ACHN (cell line): ENCODE measurements at regions not wholly inside any gene's neighbourhood (a gene's known extent, or its start where the extent isn't known, plus 50 kb on each side); places are given as distances from the start of the nearest gene placed in this dataset.
"Not testable (repeated sequence)": the region's sequence is repeated elsewhere in the genome, so short reads cannot be mapped to it uniquely, and the experiment has no call there.

Experiments
- DNase-seq: peaks from one replicate; pipeline ENCODE4 v3.0.0-alpha.2; 2015
- in situ Hi-C: cut with HindIII; loops from 2 replicates; pipeline ENCODE4 v1.10.0; 2017; ENCODE audit warnings: low sequenced_read_pairs, low pct_ligation_motif_present, low pct_unique_long_range_greater_than_20kb

- DNase-seq, in situ Hi-C loops: not testable (repeated sequence)
Observed at GRCh38 chr6:60574723-60575122, 1711.3 kb downstream of the KHDRBS2 start.

GRCh38 chr6:60572607-60573006, 1713.4 kb downstream of the KHDRBS2 start:
- in situ Hi-C loops, DNase-seq: not testable (repeated sequence)

GRCh38 chr6:60571293-60572016, 1714.6 kb downstream of the KHDRBS2 start:
- in situ Hi-C loops, DNase-seq: not testable (repeated sequence)

- in situ Hi-C loops, DNase-seq: not testable (repeated sequence)
Observed at GRCh38 chr6:60570599-60570998, 1715.4 kb downstream of the KHDRBS2 start.

- DNase-seq, in situ Hi-C loops: not testable (repeated sequence)
Observed at GRCh38 chr6:60567447-60568187, 1718.4 kb downstream of the KHDRBS2 start.

GRCh38 chr6:60566387-60566786, 1719.6 kb downstream of the KHDRBS2 start:
- in situ Hi-C loops, DNase-seq: not testable (repeated sequence)

GRCh38 chr6:60559702-60560101, 1726.3 kb downstream of the KHDRBS2 start:
- in situ Hi-C loops, DNase-seq: not testable (repeated sequence)

GRCh38 chr6:60547340-60547739, 1738.7 kb downstream of the KHDRBS2 start:
- DNase-seq, in situ Hi-C loops: not testable (repeated sequence)

- DNase-seq, in situ Hi-C loops: not testable (repeated sequence)
Observed at GRCh38 chr6:60524770-60525169, 1761.3 kb downstream of the KHDRBS2 start.

- in situ Hi-C loops = not testable (repeated sequence)
- peak; percentile 0 for DNase-seq
Observed at GRCh38 chr6:60477747-60478146, 1808.3 kb downstream of the KHDRBS2 start.

GRCh38 chr6:60473805-60474204, 1812.2 kb downstream of the KHDRBS2 start:
- DNase-seq, in situ Hi-C loops: not testable (repeated sequence)

GRCh38 chr6:60471426-60471825, 1814.6 kb downstream of the KHDRBS2 start:
- DNase-seq, in situ Hi-C loops: not testable (repeated sequence)

- DNase-seq, in situ Hi-C loops: not testable (repeated sequence)
Observed at GRCh38 chr6:60450428-60450827, 1835.6 kb downstream of the KHDRBS2 start.

GRCh38 chr6:60444532-60444931, 1841.5 kb downstream of the KHDRBS2 start:
- in situ Hi-C loops, DNase-seq: not testable (repeated sequence)

- DNase-seq, in situ Hi-C loops: not testable (repeated sequence)
Observed at GRCh38 chr6:60439709-60440108, 1846.3 kb downstream of the KHDRBS2 start.

- DNase-seq, in situ Hi-C loops: not testable (repeated sequence)
Observed at GRCh38 chr6:60422691-60423090, 1863.3 kb downstream of the KHDRBS2 start.

- in situ Hi-C loops = not testable (repeated sequence)
Observed at GRCh38 chr6:60416118-60416517, 1869.9 kb downstream of the KHDRBS2 start.

GRCh38 chr6:60408747-60409146, 1877.3 kb downstream of the KHDRBS2 start:
- DNase-seq = not testable (repeated sequence)

More at GRCh38 chr6:60416118-60416517, 1869.9 kb downstream of the KHDRBS2 start:
- DNase-seq = not testable (repeated sequence)

GRCh38 chr6:60403268-60403667, 1882.8 kb downstream of the KHDRBS2 start:
- DNase-seq = not testable (repeated sequence)

More at GRCh38 chr6:60408747-60409146, 1877.3 kb downstream of the KHDRBS2 start:
- in situ Hi-C loops = not testable (repeated sequence)

More at GRCh38 chr6:60403268-60403667, 1882.8 kb downstream of the KHDRBS2 start:
- in situ Hi-C loops = not testable (repeated sequence)
